ENCODE measurements at regions not wholly inside any gene's neighbourhood (a gene's known extent, or its start where the extent isn't known, plus 50 kb on each side); places are given as distances from the start of the nearest gene placed in this dataset.

GRCh38 chr16:86215979-86216585 lies 294.2 kb upstream of the FOXF1 start:
- DNase-seq (ENCODE audit: low read depth in 1 of 2, low spot score in 1 of 2) = no peak
- Histone ChIP-seq H3K27me3 (ENCODE audit: insufficient read depth, poor library complexity, severe bottlenecking) (no peaks in the 10 kb centered on the region), H3K27ac (replicated peaks) (no peak overlapping the region), H3K4me3 (replicated peaks; ENCODE audit: insufficient read depth, low read length) (no peak overlapping the region)
- TF ChIP-seq POLR2AphosphoS5 (IDR thresholded peaks at IDR 0.05; ENCODE audit: low read depth) (no peak), CTCF (IDR thresholded peaks at IDR 0.05; ENCODE audit: insufficient read depth, low read length) (no peak), GABPA (IDR thresholded peaks at IDR 0.05; ENCODE audit: low read depth) (no peak), SPI1 (IDR thresholded peaks at IDR 0.05; ENCODE audit: borderline replicate concordance, low read depth) (no peak)
- TF ChIP-seq, protein P1, sequence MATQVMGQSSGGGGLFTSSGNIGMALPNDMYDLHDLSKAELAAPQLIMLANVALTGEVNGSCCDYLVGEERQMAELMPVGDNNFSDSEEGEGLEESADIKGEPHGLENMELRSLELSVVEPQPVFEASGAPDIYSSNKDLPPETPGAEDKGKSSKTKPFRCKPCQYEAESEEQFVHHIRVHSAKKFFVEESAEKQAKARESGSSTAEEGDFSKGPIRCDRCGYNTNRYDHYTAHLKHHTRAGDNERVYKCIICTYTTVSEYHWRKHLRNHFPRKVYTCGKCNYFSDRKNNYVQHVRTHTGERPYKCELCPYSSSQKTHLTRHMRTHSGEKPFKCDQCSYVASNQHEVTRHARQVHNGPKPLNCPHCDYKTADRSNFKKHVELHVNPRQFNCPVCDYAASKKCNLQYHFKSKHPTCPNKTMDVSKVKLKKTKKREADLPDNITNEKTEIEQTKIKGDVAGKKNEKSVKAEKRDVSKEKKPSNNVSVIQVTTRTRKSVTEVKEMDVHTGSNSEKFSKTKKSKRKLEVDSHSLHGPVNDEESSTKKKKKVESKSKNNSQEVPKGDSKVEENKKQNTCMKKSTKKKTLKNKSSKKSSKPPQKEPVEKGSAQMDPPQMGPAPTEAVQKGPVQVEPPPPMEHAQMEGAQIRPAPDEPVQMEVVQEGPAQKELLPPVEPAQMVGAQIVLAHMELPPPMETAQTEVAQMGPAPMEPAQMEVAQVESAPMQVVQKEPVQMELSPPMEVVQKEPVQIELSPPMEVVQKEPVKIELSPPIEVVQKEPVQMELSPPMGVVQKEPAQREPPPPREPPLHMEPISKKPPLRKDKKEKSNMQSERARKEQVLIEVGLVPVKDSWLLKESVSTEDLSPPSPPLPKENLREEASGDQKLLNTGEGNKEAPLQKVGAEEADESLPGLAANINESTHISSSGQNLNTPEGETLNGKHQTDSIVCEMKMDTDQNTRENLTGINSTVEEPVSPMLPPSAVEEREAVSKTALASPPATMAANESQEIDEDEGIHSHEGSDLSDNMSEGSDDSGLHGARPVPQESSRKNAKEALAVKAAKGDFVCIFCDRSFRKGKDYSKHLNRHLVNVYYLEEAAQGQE (IDR thresholded peaks at IDR 0.05; ENCODE audit: insufficient replicate concordance, low read depth) = no peak

DNA sequence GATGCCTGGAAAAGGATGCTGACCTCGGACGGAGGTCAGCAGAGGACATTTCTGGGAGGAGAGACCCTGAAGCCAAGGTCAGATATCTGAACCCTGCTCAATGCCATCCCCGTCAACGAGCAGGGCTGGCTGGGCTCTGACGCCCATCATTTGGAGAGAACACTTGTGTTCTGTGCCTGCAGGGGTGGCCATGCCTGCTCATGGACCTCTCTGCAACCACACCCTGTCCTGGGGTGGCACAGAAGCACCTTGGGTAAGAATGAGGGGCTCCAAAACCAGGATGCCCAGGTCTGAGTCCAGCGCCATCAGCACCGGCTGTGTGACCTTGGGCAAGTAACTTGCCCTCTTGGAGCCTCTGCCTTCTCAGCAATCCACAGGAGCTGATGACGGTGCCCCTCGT lies 293.7 kb upstream of the FOXF1 start:
- TF ChIP-seq POLR2AphosphoS5 (IDR thresholded peaks at IDR 0.05; ENCODE audit: low read depth) = no peak
- TF ChIP-seq, protein P1 (IDR thresholded peaks at IDR 0.05; ENCODE audit: insufficient replicate concordance, low read depth) = no peak
- TF ChIP-seq GABPA (IDR thresholded peaks at IDR 0.05; ENCODE audit: low read depth) = no peak
- no peak for TF ChIP-seq CTCF (IDR thresholded peaks at IDR 0.05; ENCODE audit: insufficient read depth, low read length)
- DNase-seq (ENCODE audit: low read depth in 1 of 2, low spot score in 1 of 2) = no peak
- H3K27me3 ChIP-seq (ENCODE audit: insufficient read depth, poor library complexity, severe bottlenecking) = no peaks in the 10 kb centered on the region
- H3K27ac ChIP-seq (replicated peaks) = no peak overlapping the region
- no peak overlapping the region for H3K4me3 ChIP-seq (replicated peaks; ENCODE audit: insufficient read depth, low read length)

- H3K27me3 ChIP-seq (ENCODE audit: insufficient read depth, poor library complexity, severe bottlenecking) = no peaks in the 10 kb centered on the region
- TF ChIP-seq, protein P1 (IDR thresholded peaks at IDR 0.05; ENCODE audit: insufficient replicate concordance, low read depth) = no peak
- TF ChIP-seq SPI1 (IDR thresholded peaks at IDR 0.05; ENCODE audit: borderline replicate concordance, low read depth) (no peak), CTCF (IDR thresholded peaks at IDR 0.05; ENCODE audit: insufficient read depth, low read length) (no peak), GABPA (IDR thresholded peaks at IDR 0.05; ENCODE audit: low read depth) (no peak), POLR2AphosphoS5 (IDR thresholded peaks at IDR 0.05; ENCODE audit: low read depth) (no peak)
- DNase-seq (ENCODE audit: low read depth in 1 of 2, low spot score in 1 of 2) = no peak
- no peak overlapping the region for H3K4me3 ChIP-seq (replicated peaks; ENCODE audit: insufficient read depth, low read length)
- no peak overlapping the region for H3K27ac ChIP-seq (replicated peaks)
These were observed 293.1 kb upstream of the FOXF1 start for GRCh38 chr16:86217001-86217890.

Data from HL-60 (cell line).